Gastrocnemius medialis (tissue), 4 donors: ENCODE measurements at regions not wholly inside any gene's neighbourhood (a gene's known extent, or its start where the extent isn't known, plus 50 kb on each side); places are given as distances from the start of the nearest gene placed in this dataset.

Source experiments
- ATAC-seq, 2 donors: fragments of 150-250 bp; one replicate each; pipeline ENCODE4 v1.9.1; 2016
- DNase-seq, 2 donors: peaks; one replicate each; pipeline ENCODE4 v3.0.0-alpha.2; 2019
- H3K27ac ChIP-seq, 4 donors: fragments of 200-600 bp; sonication (generic); 1 replicate in 1 of 4; 2 replicates in 3 of 4; pipeline ENCODE4 v1.5.1; 2016 to 2018; ENCODE audit warnings: mild to moderate bottlenecking in 2 of 4, moderate library complexity in 1 of 4
- H3K27me3 ChIP-seq, 3 donors: fragments of 200-600 bp; sonication (generic) in 2 of 3; 1 replicate in 1 of 3; 2 replicates in 2 of 3; pipeline versions ENCODE4 v1.5.1 to v1.6.0; 2016 to 2019; ENCODE audit warnings: mild to moderate bottlenecking in 1 of 3, moderate library complexity in 1 of 3
- H3K36me3 ChIP-seq, 2 donors: fragments of 200-600 bp; sonication (generic) in 1 of 2; one replicate each; pipeline ENCODE4 v1.5.1; 2017 to 2018
- H3K4me1 ChIP-seq, 2 donors: fragments of 200-600 bp; sonication (generic) in 1 of 2; one replicate each; pipeline ENCODE4 v1.5.1; 2016 to 2017; ENCODE audit warnings: mild to moderate bottlenecking in 2 of 2
- H3K4me3 ChIP-seq, 4 donors: fragments of 200-600 bp; sonication (generic) in 3 of 4; 1 replicate in 1 of 4; 2 replicates in 3 of 4; pipeline ENCODE4 v1.5.1; 2016 to 2019; ENCODE audit warnings: mild to moderate bottlenecking in 2 of 4
- H3K9me3 ChIP-seq, 3 donors: fragments of 200-600 bp; sonication (generic) in 2 of 3; 1 replicate in 1 of 3; 2 replicates in 2 of 3; pipeline ENCODE4 v1.5.1; 2016 to 2019
- CTCF ChIP-seq, 5 experiments: fragments of 450-650 bp in 3 of 5; fragments of 200-600 bp in 2 of 5; sonication (generic) in 2 of 5; IDR thresholded peaks in 4 of 5; conservative IDR thresholded peaks in 1 of 5; 1 replicate in 4 of 5; 2 replicates in 1 of 5; pipeline ENCODE4 v1.5.1; 2016 to 2019; ENCODE audit warnings: antibody characterized with exemption in 5 of 5, mild to moderate bottlenecking in 3 of 5, moderate library complexity in 3 of 5
- POLR2A ChIP-seq, 2 donors: fragments of 450-650 bp; IDR thresholded peaks; one replicate each; pipeline ENCODE4 v1.6.1; 2017; ENCODE audit warnings: antibody characterized with exemption in 2 of 2, mild to moderate bottlenecking in 2 of 2, moderate library complexity in 2 of 2
- in situ Hi-C, 4 donors: fragments of 200-750 bp; cut with MboI; loops; one replicate each; pipeline versions ENCODE4 v1.15.0 to v1.8.0; 2017; ENCODE audit warnings: low sequenced_read_pairs in 4 of 4
- intact Hi-C: fragments of 100-400 bp; cut with DNase I; formaldehyde crosslinking; loops from one replicate; pipeline ENCODE4 v1.15.1; 2023; ENCODE audit warnings: low total_unique reads

GRCh38 chr7:142592664-142593063 lies 156.6 kb upstream of the PRSS1 start:
- in situ Hi-C loops = no loop called here
- Histone ChIP-seq H3K27me3 (peaks cover 0 to under 1% (median 0%) of the 10 kb centered on the region in 3 donors), H3K4me1 (no peaks in the 10 kb centered on the region), H3K27ac (no peak overlapping the region), H3K9me3 (no peaks in the 10 kb centered on the region), H3K4me3 (no peak overlapping the region), H3K36me3 (no peaks in the 10 kb centered on the region)
- intact Hi-C loops = no loop called here
- ATAC-seq (no peak), DNase-seq (no peak)
- TF ChIP-seq POLR2A (IDR thresholded peaks at IDR 0.05) = no peak
- no peak for TF ChIP-seq CTCF (IDR thresholded peaks at IDR 0.05 in 4 of 5, conservative IDR thresholded peaks at IDR 0.05 in 1 of 5)

- in situ Hi-C loops (no loop called here), intact Hi-C loops (no loop called here)
- Histone ChIP-seq H3K27ac (no peak overlapping the region), H3K27me3 (no peaks in the 10 kb centered on the region), H3K4me3 (no peak overlapping the region), H3K36me3 (no peaks in the 10 kb centered on the region), H3K4me1 (no peaks in the 10 kb centered on the region), H3K9me3 (no peaks in the 10 kb centered on the region)
- ATAC-seq = no peak
- DNase-seq = no peak
- TF ChIP-seq CTCF (IDR thresholded peaks at IDR 0.05 in 4 of 5, conservative IDR thresholded peaks at IDR 0.05 in 1 of 5) (no peak), POLR2A (IDR thresholded peaks at IDR 0.05) (no peak)
Observed at GRCh38 chr7:142592231-142592630, 157.0 kb upstream of the PRSS1 start.

- intact Hi-C loops (no loop called here), in situ Hi-C loops (no loop called here)
- Histone ChIP-seq H3K4me3 (no peak overlapping the region), H3K36me3 (no peaks in the 10 kb centered on the region), H3K9me3 (no peaks in the 10 kb centered on the region), H3K4me1 (no peaks in the 10 kb centered on the region), H3K27me3 (no peaks in the 10 kb centered on the region), H3K27ac (no peak overlapping the region)
- ATAC-seq = no peak
- TF ChIP-seq CTCF (IDR thresholded peaks at IDR 0.05 in 4 of 5, conservative IDR thresholded peaks at IDR 0.05 in 1 of 5) = no peak
- no peak for TF ChIP-seq POLR2A (IDR thresholded peaks at IDR 0.05)
- DNase-seq = no peak
Observed at GRCh38 chr7:142590830-142591457, 158.3 kb upstream of the PRSS1 start.

GRCh38 chr7:142590077-142590476 lies 159.2 kb upstream of the PRSS1 start:
- Histone ChIP-seq H3K4me3 (no peak overlapping the region), H3K27me3 (no peaks in the 10 kb centered on the region), H3K4me1 (no peaks in the 10 kb centered on the region), H3K36me3 (no peaks in the 10 kb centered on the region), H3K9me3 (no peaks in the 10 kb centered on the region), H3K27ac (no peak overlapping the region)
- in situ Hi-C loops (no loop called here), intact Hi-C loops (no loop called here)
- no peak for TF ChIP-seq POLR2A (IDR thresholded peaks at IDR 0.05)
- no peak for TF ChIP-seq CTCF (IDR thresholded peaks at IDR 0.05 in 4 of 5, conservative IDR thresholded peaks at IDR 0.05 in 1 of 5)
- DNase-seq (no peak), ATAC-seq (no peak)
